ENCODE measurements at regions not wholly inside any gene's neighbourhood (a gene's known extent, or its start where the extent isn't known, plus 50 kb on each side); places are given as distances from the start of the nearest gene placed in this dataset.

GRCh38 chr1:195597891-195598290, 1010.3 kb downstream of the KCNT2 start:
- TF ChIP-seq CTCF (IDR thresholded peaks at IDR 0.05) (no peak), POLR2A (IDR thresholded peaks at IDR 0.05) (no peak)
